B cell (primary cell): ENCODE measurements at regions not wholly inside any gene's neighbourhood (a gene's known extent, or its start where the extent isn't known, plus 50 kb on each side); places are given as distances from the start of the nearest gene placed in this dataset.

ENCODE experiments used
- ATAC-seq: fragments of 200-7000 bp; cut with Tn5 transposase; one replicate; pipeline ENCODE4 v1.10.0; 2021; ENCODE audit warnings: low read depth, mild to moderate bottlenecking, moderate number of reproducible peaks, moderate library complexity
- CTCF ChIA-PET: fragments of 350-600 bp; sonication (Branson Sonifier 250); formaldehyde crosslinking; loops from one replicate; lab custom pipeline; 2021; ENCODE audit warnings: antibody characterized with exemption, inconsistent platforms; lab: Charles Lee
- POLR2A ChIA-PET: fragments of 350-600 bp; sonication (Branson Sonifier 250); formaldehyde crosslinking; loops from one replicate; lab custom pipeline; 2021; ENCODE audit warnings: antibody characterized with exemption; lab: Charles Lee
- DNase-seq: peaks from one replicate; pipeline ENCODE4 v3.0.0; 2013
- H2AFZ ChIP-seq: 2 replicates; pipeline ENCODE4 v1.6.1; 2012; ENCODE audit warnings: mild to moderate bottlenecking, low read depth, low read length; ENCODE audit not compliant: insufficient read depth, poor library complexity, severe bottlenecking
- H3K27ac ChIP-seq, 2 donors: 1 replicate in 1 of 2; 2 replicates in 1 of 2; pipeline ENCODE4 v1.5.1; 2012 to 2013; ENCODE audit warnings: low read length in 2 of 2, mild to moderate bottlenecking in 2 of 2, moderate library complexity in 1 of 2
- H3K27me3 ChIP-seq, 4 experiments: fragments of 200-600 bp in 1 of 4; sonication (generic) in 1 of 4; replicated peaks in 1 of 4; 1 replicate in 2 of 4; 2 replicates in 2 of 4; pipeline versions ENCODE4 v1.6.1 to v1.7.0; 2013 to 2016; ENCODE audit warnings: low read length in 3 of 4, mild to moderate bottlenecking in 2 of 4, mixed read lengths in 1 of 4, moderate library complexity in 1 of 4; ENCODE audit not compliant: insufficient read depth in 4 of 4, control insufficient read depth in 3 of 4; ENCODE audit errors: control extremely low read depth in 1 of 4
- H3K36me3 ChIP-seq, 2 experiments: replicated peaks in 1 of 2; 1 replicate in 1 of 2; 2 replicates in 1 of 2; pipeline versions ENCODE4 v1.6.1 to v1.7.1; 2013; ENCODE audit warnings: low read length in 1 of 2; ENCODE audit not compliant: insufficient read depth in 2 of 2, control insufficient read depth in 1 of 2; ENCODE audit errors: control extremely low read depth in 1 of 2, extremely low read depth in 1 of 2
- H3K4me1 ChIP-seq, 2 donors: fragments of 200-600 bp in 1 of 2; sonication (generic) in 1 of 2; 1 replicate in 1 of 2; 2 replicates in 1 of 2; pipeline versions ENCODE4 v1.5.1 to v1.6.1; 2013 to 2017; ENCODE audit warnings: low read length in 2 of 2; ENCODE audit not compliant: control insufficient read depth in 2 of 2, insufficient read depth in 2 of 2
- H3K4me2 ChIP-seq: replicated peaks from 2 replicates; pipeline ENCODE3; 2012; ENCODE audit warnings: mild to moderate bottlenecking, low read depth, low read length; ENCODE audit not compliant: poor library complexity, severe bottlenecking
- H3K4me3 ChIP-seq, 5 experiments: fragments of 200-600 bp in 1 of 5; sonication (generic) in 1 of 5; 1 replicate in 3 of 5; 2 replicates in 2 of 5; pipeline versions ENCODE4 v1.5.1 to v1.7.0; 2011 to 2016; ENCODE audit warnings: low read length in 4 of 5, mild to moderate bottlenecking in 4 of 5, low read depth in 2 of 5, control low read depth in 1 of 5, moderate library complexity in 1 of 5; ENCODE audit not compliant: insufficient read depth in 1 of 5; ENCODE audit errors: control extremely low read depth in 1 of 5, extremely low read depth in 1 of 5
- H3K79me2 ChIP-seq: fragments of 200-600 bp; sonication (generic); one replicate; pipeline ENCODE4 v1.6.0; 2016; ENCODE audit warnings: low read length; ENCODE audit not compliant: control insufficient read depth, insufficient read depth
- H3K9ac ChIP-seq: fragments of 200-600 bp; sonication (generic); 2 replicates; pipeline ENCODE4 v1.6.1; 2017; ENCODE audit warnings: mild to moderate bottlenecking, low read length, moderate library complexity
- H3K9me3 ChIP-seq, 3 donors: one replicate each; pipeline versions ENCODE4 v1.6.1 to v1.7.1; 2013; ENCODE audit warnings: low read length in 2 of 3; ENCODE audit not compliant: control insufficient read depth in 2 of 3, insufficient read depth in 1 of 3; ENCODE audit errors: control extremely low read depth in 1 of 3
- H4K20me1 ChIP-seq: 2 replicates; pipeline ENCODE4 v1.6.0; 2012; ENCODE audit warnings: mild to moderate bottlenecking, low read length; ENCODE audit not compliant: insufficient read depth, control insufficient read depth, poor library complexity, severe bottlenecking
- H3K27ac Mint-ChIP-seq: one replicate; pipeline ENCODE4 v1.8.0; 2021; ENCODE audit warnings: mixed read lengths
- H3K27me3 Mint-ChIP-seq: one replicate; pipeline ENCODE4 v1.8.0; 2021; ENCODE audit warnings: mixed read lengths
- H3K4me1 Mint-ChIP-seq: one replicate; pipeline ENCODE4 v1.8.0; 2021; ENCODE audit warnings: mixed read lengths
- H3K4me3 Mint-ChIP-seq: one replicate; pipeline ENCODE4 v1.8.0; 2021; ENCODE audit warnings: mixed read lengths
- H3K9me3 Mint-ChIP-seq: one replicate; pipeline ENCODE4 v1.8.0; 2022; ENCODE audit warnings: mixed read lengths; ENCODE audit not compliant: insufficient read depth
- CTCF ChIP-seq: fragments of 200-600 bp; IDR thresholded peaks from one replicate; pipeline ENCODE4 v1.8.0; 2022; ENCODE audit warnings: antibody characterized with exemption, mild to moderate bottlenecking
- EZH2 ChIP-seq: IDR thresholded peaks from 2 replicates; pipeline ENCODE4 v1.6.1; 2012; ENCODE audit warnings: borderline replicate concordance, low read depth, mild to moderate bottlenecking, moderate library complexity, low read length; ENCODE audit not compliant: insufficient read depth, poor library complexity, severe bottlenecking
- WGBS: methylation state at CpG from one replicate; pipeline ENCODE4 v1.1.5; 2013; ENCODE audit warnings: missing lambda C conversion rate; ENCODE audit not compliant: insufficient coverage; 5-methylcytosine and 5-hydroxymethylcytosine counted together
- intact Hi-C: fragments of 100-400 bp; cut with micrococcal nuclease; formaldehyde crosslinking; loops from one replicate; pipeline ENCODE4 v1.10.0; 2022

- Histone ChIP-seq H4K20me1 (no peaks in the 10 kb centered on the region), H3K4me3 (no peak overlapping the region), H3K27ac (no peak overlapping the region), H3K4me1 (peaks cover 10 to 11% of the 10 kb centered on the region in 2 donors), H3K27me3 (peaks cover 0 to 2% (median 0%) of the 10 kb centered on the region in 4 experiments), H3K9ac (no peak overlapping the region), H3K9me3 (no peaks in the 10 kb centered on the region), H2AFZ (no peak overlapping the region), H3K79me2 (no peaks in the 10 kb centered on the region), H3K36me3 (no peaks in the 10 kb centered on the region), H3K4me2 (no peak overlapping the region)
- 93% methylated on average over 3 of the region's 5 CpGs for WGBS
- TF ChIP-seq CTCF (no peak), EZH2 (no peak)
- intact Hi-C loops, result no loop called here
- no peak overlapping the region for H3K4me3 Mint-ChIP-seq
- DNase-seq, result no peak
- H3K27me3 Mint-ChIP-seq, result no peaks in the 10 kb centered on the region
- H3K4me1 Mint-ChIP-seq, result peaks cover 7% of the 10 kb centered on the region
- H3K27ac Mint-ChIP-seq, result no peak overlapping the region
- ATAC-seq, result no peak
- no peaks in the 10 kb centered on the region for H3K9me3 Mint-ChIP-seq
- POLR2A ChIA-PET, result no interaction called here
- CTCF ChIA-PET, result no interaction called here
Observed at GRCh38 chr2:239747771-239748170, 277.4 kb downstream of the NDUFA10 start.

GRCh38 chr2:239747274-239747673 is 277.9 kb downstream of the NDUFA10 start:
- Histone ChIP-seq H2AFZ (no peak overlapping the region), H3K36me3 (no peaks in the 10 kb centered on the region), H3K79me2 (no peaks in the 10 kb centered on the region), H3K27ac (no peak overlapping the region), H3K9me3 (no peaks in the 10 kb centered on the region), H3K4me1 (peaks cover 10 to 11% of the 10 kb centered on the region in 2 donors), H3K9ac (no peak overlapping the region), H4K20me1 (no peaks in the 10 kb centered on the region), H3K27me3 (peaks cover 0 to 2% (median 0%) of the 10 kb centered on the region in 4 experiments), H3K4me3 (no peak overlapping the region), H3K4me2 (no peak overlapping the region)
- ChIA-PET CTCF (no interaction called here), POLR2A (no interaction called here)
- 66% methylated on average over 16 of the region's 16 CpGs for WGBS
- intact Hi-C loops, result no loop called here
- DNase-seq, result no peak
- H3K27me3 Mint-ChIP-seq, result no peaks in the 10 kb centered on the region
- no peak overlapping the region for H3K4me3 Mint-ChIP-seq
- TF ChIP-seq EZH2, result no peak
- no peak for TF ChIP-seq CTCF
- ATAC-seq, result no peak
- no peak overlapping the region for H3K27ac Mint-ChIP-seq
- peaks cover 7% of the 10 kb centered on the region for H3K4me1 Mint-ChIP-seq
- H3K9me3 Mint-ChIP-seq, result no peaks in the 10 kb centered on the region
